ENCODE measurements at regions not wholly inside any gene's neighbourhood (a gene's known extent, or its start where the extent isn't known, plus 50 kb on each side); places are given as distances from the start of the nearest gene placed in this dataset.
"Not testable (repeated sequence)": the region's sequence is repeated elsewhere in the genome, so short reads cannot be mapped to it uniquely, and the experiment has no call there.

GRCh38 chr2:131774955-131775555, 247.4 kb downstream of the CCDC74A start:
- H3K4me2 ChIP-seq (ENCODE audit: low read depth, low read length, poor library complexity, severe bottlenecking); H4K20me1 ChIP-seq (ENCODE audit: insufficient read depth, low read depth, low read length); H2AFZ ChIP-seq (ENCODE audit: low read length); H3K9me3 ChIP-seq (ENCODE audit: low read length); H3K27me3 ChIP-seq (ENCODE audit: low read length); H3K79me2 ChIP-seq (ENCODE audit: low read length); H3K9ac ChIP-seq (ENCODE audit: low read length); H3K9me2 ChIP-seq (replicated peaks; ENCODE audit: insufficient read depth, low read length); H3K36me3 ChIP-seq (ENCODE audit: insufficient read depth, low read length); DNase-seq; H3K4me1 ChIP-seq (ENCODE audit: low read length); H3K4me3 ChIP-seq (ENCODE audit: low read length); H3K27ac ChIP-seq (ENCODE audit: low read length): not testable (repeated sequence)

- not testable (repeated sequence) for H4K20me1 ChIP-seq (ENCODE audit: insufficient read depth, low read depth, low read length); H3K4me2 ChIP-seq (ENCODE audit: low read depth, low read length, poor library complexity, severe bottlenecking); H2AFZ ChIP-seq (ENCODE audit: low read length); H3K4me3 ChIP-seq (ENCODE audit: low read length); H3K9me3 ChIP-seq (ENCODE audit: low read length); H3K36me3 ChIP-seq (ENCODE audit: insufficient read depth, low read length); H3K9me2 ChIP-seq (replicated peaks; ENCODE audit: insufficient read depth, low read length); H3K27me3 ChIP-seq (ENCODE audit: low read length); H3K4me1 ChIP-seq (ENCODE audit: low read length); H3K79me2 ChIP-seq (ENCODE audit: low read length); H3K9ac ChIP-seq (ENCODE audit: low read length); H3K27ac ChIP-seq (ENCODE audit: low read length)
- DNase-seq: peak; percentile 66
These were observed 248.3 kb downstream of the CCDC74A start for GRCh38 chr2:131775903-131776506.

- not testable (repeated sequence) for H3K79me2 ChIP-seq (ENCODE audit: low read length); H2AFZ ChIP-seq (ENCODE audit: low read length); H3K9me3 ChIP-seq (ENCODE audit: low read length); H3K27ac ChIP-seq (ENCODE audit: low read length); H4K20me1 ChIP-seq (ENCODE audit: insufficient read depth, low read depth, low read length); DNase-seq; H3K9me2 ChIP-seq (replicated peaks; ENCODE audit: insufficient read depth, low read length); H3K27me3 ChIP-seq (ENCODE audit: low read length); H3K9ac ChIP-seq (ENCODE audit: low read length); H3K4me3 ChIP-seq (ENCODE audit: low read length); H3K4me2 ChIP-seq (ENCODE audit: low read depth, low read length, poor library complexity, severe bottlenecking); H3K4me1 ChIP-seq (ENCODE audit: low read length); H3K36me3 ChIP-seq (ENCODE audit: insufficient read depth, low read length)
These were observed 252.8 kb downstream of the CCDC74A start for GRCh38 chr2:131780446-131780845.

GRCh38 chr2:131801210-131801744, 273.6 kb downstream of the CCDC74A start:
- H3K36me3 ChIP-seq (ENCODE audit: insufficient read depth, low read length): no peaks in the 10 kb centered on the region
- no peak overlapping the region for H3K27ac ChIP-seq (ENCODE audit: low read length)
- no peak overlapping the region for H3K4me2 ChIP-seq (ENCODE audit: low read depth, low read length, poor library complexity, severe bottlenecking)
- H3K9me3 ChIP-seq (ENCODE audit: low read length): no peaks in the 10 kb centered on the region
- no peaks in the 10 kb centered on the region for H3K4me1 ChIP-seq (ENCODE audit: low read length)
- no peak overlapping the region for H2AFZ ChIP-seq (ENCODE audit: low read length)
- no peak for DNase-seq
- no peaks in the 10 kb centered on the region for H3K79me2 ChIP-seq (ENCODE audit: low read length)
- no peaks in the 10 kb centered on the region for H4K20me1 ChIP-seq (ENCODE audit: insufficient read depth, low read depth, low read length)
- H3K4me3 ChIP-seq (ENCODE audit: low read length): no peak overlapping the region
- no peaks in the 10 kb centered on the region for H3K27me3 ChIP-seq (ENCODE audit: low read length)
- no peak overlapping the region for H3K9ac ChIP-seq (ENCODE audit: low read length)
- no peaks in the 10 kb centered on the region for H3K9me2 ChIP-seq (replicated peaks; ENCODE audit: insufficient read depth, low read length)

DNA sequence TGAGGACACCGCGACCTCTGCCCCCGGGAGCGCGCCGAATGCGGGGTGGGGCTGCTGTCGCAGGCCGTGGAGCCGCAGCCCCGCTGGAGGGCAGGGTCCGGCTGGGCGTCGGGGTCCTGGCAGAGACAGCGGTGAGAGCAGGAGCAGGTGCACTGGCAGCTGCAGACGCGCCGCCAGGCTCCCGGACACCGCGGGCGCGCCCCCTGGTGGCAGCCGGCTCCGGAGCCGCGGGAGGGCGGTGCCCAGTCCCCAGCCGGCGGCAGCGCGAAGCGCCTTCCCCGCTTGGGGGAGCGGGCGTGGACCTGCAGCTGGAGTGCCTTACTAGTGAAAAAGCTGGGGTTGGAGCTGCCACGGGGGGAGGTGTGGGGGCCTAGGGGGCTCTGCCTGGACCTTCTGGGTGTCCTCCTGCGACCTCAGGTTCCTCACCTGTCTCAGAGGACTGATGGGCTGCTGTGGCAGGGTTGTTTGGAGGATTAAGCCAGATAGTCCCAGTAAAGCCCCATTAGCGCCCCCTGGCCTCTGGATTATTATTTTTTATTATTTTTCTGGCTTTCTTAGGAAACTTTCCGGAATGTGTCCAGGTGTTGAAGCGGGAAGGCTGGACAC, 274.2 kb downstream of the CCDC74A start:
- not testable (repeated sequence) for H3K9me3 ChIP-seq (ENCODE audit: low read length); H4K20me1 ChIP-seq (ENCODE audit: insufficient read depth, low read depth, low read length); H3K36me3 ChIP-seq (ENCODE audit: insufficient read depth, low read length); H3K9me2 ChIP-seq (replicated peaks; ENCODE audit: insufficient read depth, low read length); H2AFZ ChIP-seq (ENCODE audit: low read length); H3K9ac ChIP-seq (ENCODE audit: low read length); H3K79me2 ChIP-seq (ENCODE audit: low read length); H3K27me3 ChIP-seq (ENCODE audit: low read length); H3K4me3 ChIP-seq (ENCODE audit: low read length); H3K4me1 ChIP-seq (ENCODE audit: low read length); H3K27ac ChIP-seq (ENCODE audit: low read length)
- peak overlapping the region; percentile 23 for H3K4me2 ChIP-seq (ENCODE audit: low read depth, low read length, poor library complexity, severe bottlenecking)
- DNase-seq: peak; percentile 76

DNA sequence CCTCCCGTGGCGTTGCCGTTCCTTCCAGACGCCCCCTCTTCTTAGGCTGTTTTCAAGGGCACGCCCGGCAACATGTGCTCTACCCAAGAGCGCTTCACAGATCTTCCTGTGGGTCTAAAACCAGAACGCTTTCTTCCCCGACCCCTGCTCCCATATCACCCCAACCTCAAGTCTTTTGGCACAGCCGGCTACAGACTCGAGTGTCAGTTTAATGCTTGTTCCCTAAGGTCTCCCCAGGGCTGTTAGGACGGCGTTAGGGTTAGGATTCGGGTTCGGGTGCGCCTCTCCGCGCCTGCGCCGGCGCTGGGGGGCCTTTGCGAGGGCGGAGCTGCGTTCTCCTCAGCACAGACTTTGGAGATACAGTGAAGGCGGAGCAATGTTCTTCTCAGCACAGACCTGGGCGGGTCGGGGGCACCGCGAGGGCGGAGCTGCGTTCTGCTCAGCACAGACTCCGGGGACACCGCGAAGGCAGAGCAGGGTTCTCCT, 274.7 kb downstream of the CCDC74A start:
- not testable (repeated sequence) for H3K4me1 ChIP-seq (ENCODE audit: low read length); H3K4me2 ChIP-seq (ENCODE audit: low read depth, low read length, poor library complexity, severe bottlenecking); H3K9me3 ChIP-seq (ENCODE audit: low read length); H3K9ac ChIP-seq (ENCODE audit: low read length); H4K20me1 ChIP-seq (ENCODE audit: insufficient read depth, low read depth, low read length); H3K9me2 ChIP-seq (replicated peaks; ENCODE audit: insufficient read depth, low read length); H2AFZ ChIP-seq (ENCODE audit: low read length); H3K36me3 ChIP-seq (ENCODE audit: insufficient read depth, low read length); H3K27me3 ChIP-seq (ENCODE audit: low read length); DNase-seq; H3K79me2 ChIP-seq (ENCODE audit: low read length); H3K27ac ChIP-seq (ENCODE audit: low read length); H3K4me3 ChIP-seq (ENCODE audit: low read length)

DNA sequence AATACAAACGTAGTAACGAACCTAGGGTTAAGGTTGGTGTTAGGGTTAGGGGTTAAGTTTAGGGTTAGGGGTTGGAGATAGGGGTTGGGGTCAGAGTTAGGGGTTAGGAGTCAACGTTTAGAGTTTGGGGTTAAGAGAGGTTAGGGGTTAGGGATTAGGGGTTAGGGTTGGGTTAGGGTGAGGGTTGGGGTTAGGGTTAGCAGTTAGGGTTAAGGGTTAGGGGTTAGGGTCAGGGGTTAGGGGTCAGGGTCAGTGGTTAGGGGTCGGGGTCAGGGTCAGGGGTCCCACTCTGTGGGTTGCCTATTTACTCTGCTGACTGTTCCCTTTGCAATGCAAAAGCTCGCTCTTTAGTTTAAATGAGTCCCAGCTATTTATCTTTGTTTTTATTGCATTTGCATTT, 275.5 kb downstream of the CCDC74A start:
- not testable (repeated sequence) for H3K27me3 ChIP-seq (ENCODE audit: low read length)

DNA sequence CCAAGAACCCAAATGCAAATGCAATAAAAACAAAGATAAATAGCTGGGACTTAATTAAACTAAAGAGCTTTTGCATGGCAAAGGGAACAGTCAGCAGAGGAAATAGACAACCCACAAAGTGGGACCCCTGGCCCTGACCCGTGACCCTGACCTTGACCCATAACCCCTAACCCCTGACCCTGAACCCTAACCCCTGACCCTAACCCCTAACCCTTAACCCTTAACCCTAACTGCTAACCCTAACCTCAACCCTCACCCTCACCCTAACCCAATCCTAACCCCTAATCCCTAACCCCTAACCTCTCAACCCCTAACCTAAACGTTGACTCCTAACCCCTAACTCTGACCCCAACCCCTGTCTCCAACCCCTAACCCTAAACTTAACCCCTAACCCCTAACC, 284.9 kb downstream of the CCDC74A start:
- H3K9me3 ChIP-seq (ENCODE audit: low read length); H3K4me3 ChIP-seq (ENCODE audit: low read length); H3K36me3 ChIP-seq (ENCODE audit: insufficient read depth, low read length); H3K9me2 ChIP-seq (replicated peaks; ENCODE audit: insufficient read depth, low read length); H3K4me2 ChIP-seq (ENCODE audit: low read depth, low read length, poor library complexity, severe bottlenecking); H3K27me3 ChIP-seq (ENCODE audit: low read length); H3K4me1 ChIP-seq (ENCODE audit: low read length); H3K79me2 ChIP-seq (ENCODE audit: low read length); H3K27ac ChIP-seq (ENCODE audit: low read length); DNase-seq; H3K9ac ChIP-seq (ENCODE audit: low read length); H4K20me1 ChIP-seq (ENCODE audit: insufficient read depth, low read depth, low read length); H2AFZ ChIP-seq (ENCODE audit: low read length): not testable (repeated sequence)

More for the DNA sequence above, 275.5 kb downstream of the CCDC74A start:
- H3K79me2 ChIP-seq (ENCODE audit: low read length); H2AFZ ChIP-seq (ENCODE audit: low read length); H3K27ac ChIP-seq (ENCODE audit: low read length); H3K9me3 ChIP-seq (ENCODE audit: low read length); H3K9me2 ChIP-seq (replicated peaks; ENCODE audit: insufficient read depth, low read length); H4K20me1 ChIP-seq (ENCODE audit: insufficient read depth, low read depth, low read length); H3K9ac ChIP-seq (ENCODE audit: low read length); H3K36me3 ChIP-seq (ENCODE audit: insufficient read depth, low read length); H3K4me1 ChIP-seq (ENCODE audit: low read length); DNase-seq; H3K4me3 ChIP-seq (ENCODE audit: low read length); H3K4me2 ChIP-seq (ENCODE audit: low read depth, low read length, poor library complexity, severe bottlenecking): not testable (repeated sequence)
